Fibroblast of villous mesenchyme (primary cell): ENCODE measurements at regions not wholly inside any gene's neighbourhood (a gene's known extent, or its start where the extent isn't known, plus 50 kb on each side); places are given as distances from the start of the nearest gene placed in this dataset.

Experiments used
- DNase-seq: peaks from one replicate; pipeline ENCODE4 v3.0.0-alpha.2; 2010; ENCODE audit warnings: low read depth
- H3K4me3 ChIP-seq: 2 replicates; pipeline ENCODE4 v1.5.1; 2011; ENCODE audit warnings: low read depth, mild to moderate bottlenecking, low read length
- CTCF ChIP-seq: IDR thresholded peaks from 2 replicates; pipeline ENCODE4 v1.5.1; 2012; ENCODE audit warnings: low read depth, mild to moderate bottlenecking, low read length; ENCODE audit not compliant: insufficient read depth

- H3K4me3 ChIP-seq = no peak overlapping the region
- no peak for TF ChIP-seq CTCF
- no peak for DNase-seq
Measured at GRCh38 chr12:77167801-77168200, 102.4 kb upstream of the E2F7 start.

GRCh38 chr12:77166696-77167095 lies 101.3 kb upstream of the E2F7 start:
- no peak for DNase-seq
- TF ChIP-seq CTCF = no peak
- no peak overlapping the region for H3K4me3 ChIP-seq

GRCh38 chr12:77163074-77164038 lies 98.0 kb upstream of the E2F7 start:
- H3K4me3 ChIP-seq = no peak overlapping the region
- no peak for DNase-seq
- no peak for TF ChIP-seq CTCF

GRCh38 chr12:77161944-77162343 lies 96.6 kb upstream of the E2F7 start:
- DNase-seq = no peak
- TF ChIP-seq CTCF = no peak
- no peak overlapping the region for H3K4me3 ChIP-seq

GRCh38 chr12:77160931-77161330 lies 95.6 kb upstream of the E2F7 start:
- H3K4me3 ChIP-seq = no peak overlapping the region
- TF ChIP-seq CTCF = no peak
- DNase-seq = no peak

GRCh38 chr12:77153706-77154105 lies 88.3 kb upstream of the E2F7 start:
- H3K4me3 ChIP-seq = no peak overlapping the region
- peak; percentile 6 for DNase-seq
- no peak for TF ChIP-seq CTCF
